ENCODE measurements at regions not wholly inside any gene's neighbourhood (a gene's known extent, or its start where the extent isn't known, plus 50 kb on each side); places are given as distances from the start of the nearest gene placed in this dataset.

- no peak for TF ChIP-seq BACH1 (IDR thresholded peaks at IDR 0.05; ENCODE audit: low read length)
- TF ChIP-seq FOSL1 (IDR thresholded peaks at IDR 0.05; ENCODE audit: insufficient read depth, low read depth, low read length): no peak
- FAIRE-seq: no peak
- Histone ChIP-seq H3K23me2 (ENCODE audit: low read depth, low read length) (no peaks in the 10 kb centered on the region), H4K5ac (ENCODE audit: insufficient read length, low read depth, low read length) (no peak overlapping the region), H3K4ac (replicated peaks; ENCODE audit: insufficient read length, low read depth, low read length) (no peak overlapping the region), H2BK5ac (ENCODE audit: low read depth, low read length) (no peak overlapping the region), H3K18ac (ENCODE audit: extremely low read depth, low read length) (no peak overlapping the region), H3K4me3 (ENCODE audit: extremely low read depth in 1 of 4, insufficient read depth in 2 of 4, low read depth in 3 of 4, low read length in 4 of 4) (no peak overlapping the region), H3K9me3 (ENCODE audit: insufficient read depth in 2 of 2, low read depth in 1 of 2, low read length in 1 of 2) (peaks cover 0 to 5% of the 10 kb centered on the region in 2 experiments; a peak in 1 of 4 replicates), H3K79me1 (ENCODE audit: low read depth, low read length) (no peaks in the 10 kb centered on the region), H4K20me1 (replicated peaks in 1 of 2; ENCODE audit: control insufficient read depth in 1 of 2, insufficient read depth in 2 of 2, low read length in 2 of 2) (no peaks in the 10 kb centered on the region), H2BK20ac (ENCODE audit: low read length) (no peak overlapping the region), H2BK12ac (ENCODE audit: low read depth, low read length) (no peak overlapping the region), H3K14ac (ENCODE audit: insufficient read length) (no peak overlapping the region), H3K27ac (ENCODE audit: low read depth, low read length) (no peak overlapping the region), H3K27me3 (replicated peaks in 1 of 4; ENCODE audit: control insufficient read depth in 3 of 4, extremely low read depth in 1 of 4, insufficient read depth in 3 of 4, low read length in 3 of 4) (no peaks in the 10 kb centered on the region), H3K9ac (replicated peaks in 1 of 4; ENCODE audit: extremely low read depth in 1 of 4, low read depth in 3 of 4, low read length in 3 of 4) (no peak overlapping the region), H3K79me2 (ENCODE audit: control insufficient read depth in 1 of 2, insufficient read depth in 2 of 2, low read length in 2 of 2) (no peaks in the 10 kb centered on the region), H2AFZ (ENCODE audit: low read length) (no peak overlapping the region), H2AK5ac (ENCODE audit: low read depth, low read length) (no peak overlapping the region), H4K91ac (replicated peaks; ENCODE audit: insufficient read length, low read length) (no peak overlapping the region), H3K56ac (replicated peaks; ENCODE audit: insufficient read length, low read depth, low read length) (no peak overlapping the region), H2BK120ac (replicated peaks; ENCODE audit: low read depth, low read length) (no peak overlapping the region), H3K4me1 (replicated peaks in 1 of 4; ENCODE audit: control insufficient read depth in 3 of 4, insufficient read depth in 4 of 4, low read length in 3 of 4) (no peaks in the 10 kb centered on the region), H3K23ac (ENCODE audit: insufficient read length) (no peak overlapping the region), H2BK15ac (ENCODE audit: low read length) (no peak overlapping the region), H4K8ac (ENCODE audit: extremely low read depth, insufficient read depth, low read length) (no peak overlapping the region), H3K36me3 (ENCODE audit: control insufficient read depth in 2 of 4, insufficient read depth in 4 of 4, low read length in 3 of 4) (no peaks in the 10 kb centered on the region), H3K4me2 (ENCODE audit: insufficient read depth in 1 of 2, low read depth in 2 of 2, low read length in 2 of 2) (no peak overlapping the region)
- ChIA-PET CTCF (ENCODE audit: partially characterized antibody) (interaction anchor here (0.8 to 2.0 kb wide), 2 partner anchors 12 to 396 kb away, joined by 4 read pairs; no protein-coding TSS in a partner anchor), POLR2A (ENCODE audit: partially characterized antibody) (no interaction called here)
- no peak for DNase-seq (ENCODE audit: low read depth in 1 of 2, low spot score in 2 of 2)
- WGBS, 2 experiments (ENCODE audit: extremely low coverage in 1 of 2, insufficient coverage in 1 of 2, insufficient read length in 1 of 2, insufficient replicate concordance in 2 of 2, low coverage in 1 of 2, low lambda C conversion rate in 2 of 2, missing lambda C conversion rate in 1 of 2): 92% methylated on average over 4 of the region's 4 CpGs; no CpG with 5 or more reads in 1 of the 2 experiments
Observed at GRCh38 chr5:109937951-109938350, 248.2 kb downstream of the MAN2A1 start.
